Activated effector memory CD4-positive, alpha-beta T cell treated with anti-CD3 and anti-CD28 coated beads, Interleukin-2, amount 50 U/mL, for 16 hours (primary cell): ENCODE measurements at regions not wholly inside any gene's neighbourhood (a gene's known extent, or its start where the extent isn't known, plus 50 kb on each side); places are given as distances from the start of the nearest gene placed in this dataset.
"Not testable (repeated sequence)": the region's sequence is repeated elsewhere in the genome, so short reads cannot be mapped to it uniquely, and the experiment has no call there.

Experiments
- DNase-seq: peaks from one replicate; pipeline ENCODE4 v3.0.0-alpha.2; 2020

DNA sequence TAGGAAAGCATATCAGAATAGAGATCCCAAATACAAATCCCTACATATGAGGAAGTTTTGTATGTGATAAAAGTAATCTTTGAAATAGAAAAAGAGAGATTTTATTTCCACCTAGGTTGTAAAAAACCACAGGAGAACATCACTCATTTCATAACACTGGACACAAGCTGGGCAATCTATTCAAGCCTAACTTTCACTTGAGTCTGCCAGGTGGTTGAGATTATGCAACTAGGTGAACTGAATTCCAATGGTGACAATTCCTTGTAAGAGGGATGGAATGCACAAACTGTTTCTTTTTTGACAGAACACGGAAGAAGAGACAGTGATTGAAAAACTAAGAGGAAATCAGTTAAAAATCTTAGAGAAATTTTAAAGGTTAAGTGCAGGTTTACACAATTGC is 619.6 kb upstream of the TMEFF2 start:
- DNase-seq, result no peak

GRCh38 chr2:192813341-192813740 is 618.6 kb upstream of the TMEFF2 start:
- no peak for DNase-seq

GRCh38 chr2:192809173-192809572 is 614.4 kb upstream of the TMEFF2 start:
- DNase-seq, result no peak

- no peak for DNase-seq
These were observed 588.9 kb upstream of the TMEFF2 start for GRCh38 chr2:192783643-192784042.

DNA sequence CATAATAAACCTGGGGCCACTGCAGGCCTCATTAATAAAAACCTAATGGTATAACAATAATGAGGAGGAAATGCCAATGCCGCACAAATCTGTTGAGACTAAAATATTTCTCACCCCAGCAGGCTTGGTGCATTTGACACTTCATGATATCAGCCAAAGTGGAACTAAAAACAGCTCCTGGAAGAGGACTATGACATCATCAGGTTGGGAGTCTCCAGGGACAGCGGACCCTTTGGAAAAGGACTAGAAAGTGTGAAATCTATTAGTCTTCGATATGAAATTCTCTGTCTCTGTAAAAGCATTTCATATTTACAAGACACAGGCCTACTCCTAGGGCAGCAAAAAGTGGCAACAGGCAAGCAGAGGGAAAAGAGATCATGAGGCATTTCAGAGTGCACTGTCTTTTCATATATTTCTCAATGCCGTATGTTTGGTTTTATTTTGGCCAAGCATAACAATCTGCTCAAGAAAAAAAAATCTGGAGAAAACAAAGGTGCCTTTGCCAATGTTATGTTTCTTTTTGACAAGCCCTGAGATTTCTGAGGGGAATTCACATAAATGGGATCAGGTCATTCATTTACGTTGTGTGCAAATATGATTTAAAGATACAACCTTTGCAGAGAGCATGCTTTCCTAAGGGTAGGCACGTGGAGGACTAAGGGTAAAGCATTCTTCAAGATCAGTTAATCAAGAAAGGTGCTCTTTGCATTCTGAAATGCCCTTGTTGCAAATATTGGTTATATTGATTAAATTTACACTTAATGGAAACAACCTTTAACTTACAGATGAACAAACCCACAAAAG is 580.9 kb upstream of the TMEFF2 start:
- no peak for DNase-seq

DNA sequence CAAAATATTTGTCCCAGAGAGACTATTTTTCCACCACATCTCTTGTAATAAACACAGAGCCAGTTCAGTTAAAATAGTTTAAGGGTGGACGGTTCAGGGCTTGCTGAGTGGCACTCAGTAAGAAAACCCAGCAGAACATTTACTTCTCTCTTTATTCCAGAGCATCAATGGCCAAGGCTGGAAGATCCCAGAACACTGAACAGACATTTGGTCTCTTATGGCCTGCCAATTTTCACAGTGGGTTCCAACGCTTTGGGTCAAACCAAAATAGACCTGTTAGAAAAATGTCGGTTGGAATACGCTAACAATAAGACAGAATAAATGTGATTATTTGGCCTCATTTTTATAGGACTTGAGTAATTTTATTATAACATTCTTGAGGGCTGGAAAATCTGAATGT is 580.3 kb upstream of the TMEFF2 start:
- no peak for DNase-seq

GRCh38 chr2:192773044-192773443 is 578.3 kb upstream of the TMEFF2 start:
- DNase-seq, result no peak

DNA sequence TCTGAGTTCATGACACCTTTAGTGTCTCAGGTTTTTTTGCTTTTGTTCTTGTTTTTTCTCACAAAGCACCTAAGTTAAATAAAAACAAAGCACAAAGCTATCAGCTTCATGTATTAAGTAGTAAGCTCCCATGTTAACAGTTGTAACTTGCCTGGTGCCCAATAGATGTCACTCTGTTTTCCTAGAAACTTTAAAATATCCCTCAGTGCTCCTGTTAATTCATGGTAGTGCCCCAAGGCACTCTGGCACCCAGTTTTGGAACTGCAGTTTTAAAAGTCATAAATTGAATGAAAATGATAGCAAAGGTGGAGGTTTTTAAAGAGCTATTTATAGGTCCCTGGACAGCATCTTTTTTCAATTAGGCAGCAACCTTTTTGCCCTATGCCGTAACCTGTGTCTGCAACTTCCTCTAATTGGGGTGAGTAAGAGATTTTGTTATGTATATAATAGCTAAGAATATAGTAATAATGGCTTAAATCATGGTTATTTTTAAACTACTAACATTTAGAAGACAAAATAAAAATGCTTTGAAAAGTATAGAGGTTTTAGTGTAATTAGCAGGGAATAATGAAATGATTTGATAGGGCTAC is 555.0 kb upstream of the TMEFF2 start:
- DNase-seq, result no peak

DNA sequence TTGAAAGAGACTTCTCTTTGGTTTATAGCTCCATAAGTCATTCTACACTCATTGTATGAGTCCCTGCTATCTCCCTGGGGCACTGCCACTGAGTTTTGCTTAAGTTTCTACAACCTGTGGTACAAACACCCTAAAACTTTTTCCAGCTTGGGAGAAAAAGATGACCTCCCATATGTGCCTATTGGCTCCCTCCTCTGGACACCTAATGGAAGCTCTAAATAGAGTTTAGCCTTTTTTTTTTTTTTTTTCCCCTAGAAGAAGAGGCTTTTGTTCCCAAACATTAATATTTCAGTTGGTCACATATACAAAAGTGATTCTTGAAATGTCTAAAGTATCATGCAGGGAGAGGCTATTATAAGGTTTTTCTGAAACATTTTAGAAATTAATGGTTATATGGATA is 547.2 kb upstream of the TMEFF2 start:
- DNase-seq, result no peak

DNA sequence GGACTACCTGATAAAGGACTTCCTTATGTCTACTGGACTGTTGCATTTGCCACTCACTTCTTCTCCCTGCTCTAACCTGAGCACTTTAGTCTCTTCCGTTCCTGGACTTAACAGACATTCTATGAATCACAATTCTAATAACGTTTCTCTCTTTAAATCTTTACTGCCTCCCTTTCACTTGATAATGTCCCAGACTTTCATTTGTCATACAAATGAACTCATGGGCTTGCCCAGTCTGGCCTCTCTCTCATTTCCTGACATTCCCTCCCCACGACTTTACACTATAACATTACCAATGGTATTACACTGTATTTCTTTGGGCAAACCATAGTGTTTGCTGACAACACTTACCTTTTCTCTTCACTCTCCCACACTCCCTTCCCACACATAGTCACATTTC is 540.7 kb upstream of the TMEFF2 start:
- DNase-seq, result no peak

DNA sequence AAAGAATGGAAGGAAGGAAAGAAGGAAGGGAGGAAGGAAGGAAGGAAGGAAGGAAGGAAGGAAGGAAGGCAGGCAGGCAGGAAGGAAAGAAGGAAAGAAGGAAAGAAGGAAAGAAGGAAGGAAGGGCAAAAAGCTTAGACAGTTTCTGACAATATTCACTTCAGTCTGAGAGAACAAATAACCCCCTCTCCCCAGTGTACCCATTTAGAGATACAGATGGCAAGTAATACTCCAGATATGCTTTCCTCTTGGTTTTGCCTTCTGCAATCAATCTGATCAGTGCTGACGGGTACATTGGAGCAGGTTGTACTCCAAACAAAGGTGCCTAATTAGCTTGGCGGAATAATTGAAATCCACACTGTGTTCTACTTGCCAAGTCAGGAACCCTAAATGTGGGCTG is 534.6 kb upstream of the TMEFF2 start:
- no peak for DNase-seq

- no peak for DNase-seq
These were observed 531.3 kb upstream of the TMEFF2 start for GRCh38 chr2:192725991-192726390.

GRCh38 chr2:192719629-192720028 is 524.9 kb upstream of the TMEFF2 start:
- DNase-seq, result no peak

GRCh38 chr2:192718340-192718739 is 523.6 kb upstream of the TMEFF2 start:
- DNase-seq, result no peak

GRCh38 chr2:192700934-192701333 is 506.2 kb upstream of the TMEFF2 start:
- DNase-seq, result no peak

DNA sequence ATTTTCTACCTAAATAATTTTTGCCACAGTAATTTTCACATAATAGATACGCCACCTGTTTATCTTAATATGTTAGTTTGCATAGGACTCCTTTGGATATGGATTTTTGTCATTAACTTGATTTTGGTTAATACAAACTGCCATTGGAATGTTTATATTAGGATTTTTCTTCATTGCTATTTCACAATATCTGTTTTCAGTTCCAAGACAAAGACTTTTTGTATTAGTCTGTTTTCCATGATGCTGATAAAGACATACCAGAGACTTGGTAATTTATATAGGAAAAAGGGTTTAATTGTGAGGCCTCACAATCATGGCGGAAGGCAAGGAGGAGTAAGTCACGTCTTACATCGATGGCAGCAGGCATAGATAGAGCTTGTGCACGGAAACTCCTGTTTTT is 503.1 kb upstream of the TMEFF2 start:
- DNase-seq, result no peak

DNA sequence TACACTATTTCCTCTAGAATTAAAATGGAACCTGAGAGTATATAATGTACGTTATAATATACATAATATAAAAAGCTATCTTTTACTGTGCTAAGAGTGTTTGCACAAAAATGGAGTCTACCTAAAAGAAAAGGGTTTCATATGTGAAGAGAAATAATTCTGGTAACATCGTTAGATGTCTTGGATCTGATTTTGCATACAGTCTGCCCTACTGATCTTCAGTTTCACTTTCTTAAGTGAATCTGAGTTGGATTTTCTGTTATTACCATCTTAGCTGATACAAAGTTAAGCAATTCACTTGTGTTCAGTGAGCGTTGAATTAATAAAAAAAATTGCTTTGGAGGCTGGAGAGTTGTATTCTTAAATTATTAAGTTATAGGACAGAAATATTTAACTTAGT is 502.1 kb upstream of the TMEFF2 start:
- DNase-seq, result no peak

DNA sequence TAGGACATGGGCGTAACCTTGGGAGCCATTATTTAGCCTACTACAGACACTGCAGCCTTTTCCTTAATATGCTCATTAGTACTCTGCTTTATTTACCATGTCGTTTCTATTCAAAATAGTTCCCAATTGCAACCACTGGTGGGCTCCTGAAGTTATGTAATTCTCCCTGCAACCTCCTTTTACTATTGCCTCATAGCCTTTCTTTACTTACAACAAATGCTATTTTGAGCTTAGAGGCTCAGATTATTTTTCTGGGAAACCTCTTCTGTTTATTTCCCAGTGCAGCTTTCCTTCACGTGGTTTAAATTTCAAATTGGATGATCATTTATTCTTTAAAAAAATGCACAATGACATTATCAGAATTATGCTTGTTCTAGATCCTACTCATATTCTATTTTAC is 492.3 kb upstream of the TMEFF2 start:
- DNase-seq, result no peak

DNA sequence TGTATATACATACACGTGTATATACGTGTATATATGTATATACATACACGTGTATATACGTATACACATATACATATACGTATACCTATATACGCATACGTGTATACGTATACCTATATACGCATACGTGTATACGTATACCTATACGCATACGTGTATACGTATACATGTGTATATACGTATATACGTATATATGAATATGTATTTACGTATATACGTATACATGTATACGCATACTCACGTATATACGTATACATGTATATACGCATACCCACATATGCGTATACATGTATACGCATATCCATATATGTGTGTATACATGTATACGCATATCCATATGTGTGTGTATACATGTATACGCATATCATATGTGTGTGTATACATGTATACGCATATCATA is 487.8 kb upstream of the TMEFF2 start:
- not testable (repeated sequence) for DNase-seq

GRCh38 chr2:192675681-192676080 is 480.9 kb upstream of the TMEFF2 start:
- DNase-seq, result no peak

DNA sequence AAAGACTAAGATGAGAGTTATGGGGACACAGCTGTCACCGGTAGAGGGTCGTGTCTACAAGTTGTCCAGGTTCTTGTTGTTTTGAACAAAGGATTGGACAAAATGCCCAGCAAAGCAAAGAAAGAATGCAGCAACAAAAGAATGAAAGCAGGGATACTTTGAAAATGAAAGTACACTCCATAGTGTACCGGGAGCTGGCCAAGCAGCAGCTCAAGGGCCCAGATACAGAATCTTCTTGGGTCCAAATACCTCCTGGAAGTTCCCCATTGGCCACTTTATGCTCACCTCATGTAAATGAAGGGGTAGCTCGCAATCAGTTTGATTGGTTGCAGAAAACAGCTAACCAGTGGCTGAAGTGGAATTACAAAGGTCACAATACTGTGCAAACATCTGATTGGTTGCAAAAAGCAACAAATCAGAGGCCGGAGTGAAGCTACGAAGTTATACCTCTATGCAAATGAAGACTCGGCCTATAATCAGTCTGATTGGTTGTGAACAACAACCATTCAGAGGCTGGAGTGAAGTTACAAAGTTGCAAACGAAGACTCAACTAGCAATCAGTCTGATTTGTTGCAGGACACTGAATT is 474.9 kb upstream of the TMEFF2 start:
- DNase-seq, result no peak

DNA sequence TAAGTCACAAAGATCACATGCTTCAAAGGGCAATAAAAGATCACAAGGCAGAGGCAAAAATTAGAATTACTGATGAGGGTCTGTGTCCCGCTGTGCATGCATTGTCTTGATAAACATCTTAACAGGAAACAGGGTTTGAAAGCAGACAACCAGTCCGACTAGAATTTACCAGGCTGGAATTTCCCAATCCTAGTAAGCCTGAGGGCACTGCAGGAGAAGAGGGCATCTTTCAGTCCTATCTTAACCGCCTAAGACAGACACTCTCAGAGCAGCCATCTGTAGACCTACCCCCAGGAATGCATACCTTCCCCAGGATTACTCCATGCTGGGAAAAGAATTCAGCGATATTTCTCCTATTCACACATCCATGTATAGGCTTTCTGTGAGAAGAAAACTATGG is 465.8 kb upstream of the TMEFF2 start:
- not testable (repeated sequence) for DNase-seq

DNA sequence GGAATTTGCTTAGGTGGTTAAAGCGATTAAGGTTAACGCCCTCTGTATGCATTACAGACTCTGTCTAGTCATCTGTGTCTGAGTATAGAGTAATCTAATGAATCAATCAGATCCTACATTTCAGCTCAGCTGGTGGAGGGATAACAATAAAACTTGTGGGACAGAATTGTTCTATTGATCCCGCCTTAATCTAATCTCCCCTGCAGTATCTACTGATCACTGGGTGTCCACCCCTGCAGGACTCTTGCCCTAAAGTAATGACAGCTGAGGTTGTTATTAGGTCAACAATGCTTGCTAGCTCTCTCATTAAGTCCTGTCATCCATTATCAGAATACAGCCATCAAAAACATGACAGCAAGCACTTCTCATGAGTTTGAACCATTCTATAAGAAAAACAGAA is 462.6 kb upstream of the TMEFF2 start:
- no peak for DNase-seq

DNA sequence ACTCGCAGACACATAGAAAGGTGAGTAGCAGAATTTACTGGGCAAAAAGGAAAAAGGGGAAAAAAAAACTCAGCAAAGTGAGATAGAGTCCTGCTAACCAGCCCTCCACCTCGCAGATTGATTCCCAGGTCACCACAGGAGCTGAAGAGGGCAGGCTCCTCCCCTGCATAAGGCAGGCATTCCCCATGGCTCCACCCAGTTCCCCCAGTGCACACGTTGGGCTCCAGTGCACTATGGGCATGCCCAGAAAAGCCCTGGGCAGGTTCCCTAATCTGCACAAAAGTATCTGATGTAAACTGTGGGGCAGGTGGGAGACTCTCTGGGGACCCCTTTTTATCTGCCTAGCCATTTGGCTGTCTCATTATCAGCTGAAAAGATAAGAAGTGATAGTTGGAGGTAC is 461.2 kb upstream of the TMEFF2 start:
- DNase-seq, result no peak
